Neuronal stem cell (in vitro differentiated cells): ENCODE measurements at regions not wholly inside any gene's neighbourhood (a gene's known extent, or its start where the extent isn't known, plus 50 kb on each side); places are given as distances from the start of the nearest gene placed in this dataset.

ENCODE experiments used
- DNase-seq: peaks from one replicate; pipeline ENCODE4 v3.0.0-alpha.2; 2013; ENCODE audit warnings: low spot score
- H2AFZ ChIP-seq: one replicate; pipeline ENCODE4 v1.6.1; 2013; ENCODE audit warnings: mild to moderate bottlenecking, low read length, inconsistent platforms
- H2AK5ac ChIP-seq: 2 replicates; pipeline ENCODE4 v1.6.1; 2013; ENCODE audit warnings: low read depth, mild to moderate bottlenecking, inconsistent platforms, low read length, moderate library complexity, mixed read lengths
- H2BK120ac ChIP-seq: 2 replicates; pipeline ENCODE4 v1.6.1; 2013; ENCODE audit warnings: low read depth, mild to moderate bottlenecking, inconsistent platforms, low read length, moderate library complexity, mixed read lengths
- H2BK12ac ChIP-seq: one replicate; pipeline ENCODE4 v1.6.1; 2013; ENCODE audit warnings: low read length, inconsistent platforms
- H2BK15ac ChIP-seq: 2 replicates; pipeline ENCODE4 v1.6.1; 2013; ENCODE audit warnings: mild to moderate bottlenecking, low read length, inconsistent platforms, mixed read lengths
- H2BK5ac ChIP-seq: one replicate; pipeline ENCODE4 v1.6.1; 2013; ENCODE audit warnings: inconsistent platforms, mild to moderate bottlenecking, low read length, moderate library complexity
- H3K14ac ChIP-seq: one replicate; pipeline ENCODE4 v1.6.1; 2013; ENCODE audit warnings: low read length, inconsistent platforms
- H3K18ac ChIP-seq: 2 replicates; pipeline ENCODE4 v1.6.1; 2013; ENCODE audit warnings: low read length, inconsistent platforms
- H3K23ac ChIP-seq: 2 replicates; pipeline ENCODE4 v1.6.1; 2013; ENCODE audit warnings: low read depth, mild to moderate bottlenecking, mixed read lengths, low read length, inconsistent platforms; ENCODE audit not compliant: poor library complexity
- H3K27ac ChIP-seq: replicated peaks from 3 replicates; pipeline ENCODE4 v1.5.1; 2013; ENCODE audit warnings: low read length, inconsistent platforms
- H3K27me3 ChIP-seq, 3 experiments: 2 replicates each; pipeline ENCODE4 v1.6.1; 2013; ENCODE audit warnings: low read length in 3 of 3, mild to moderate bottlenecking in 2 of 3, inconsistent platforms in 1 of 3, low read depth in 1 of 3, mixed read lengths in 1 of 3, moderate library complexity in 1 of 3; ENCODE audit not compliant: control insufficient read depth in 3 of 3, insufficient read depth in 3 of 3
- H3K36me3 ChIP-seq, 2 donors: replicated peaks in 1 of 2; 2 replicates each; pipeline ENCODE4 v1.6.1; 2013; ENCODE audit warnings: low read length in 2 of 2; ENCODE audit not compliant: control insufficient read depth in 2 of 2, insufficient read depth in 2 of 2
- H3K4ac ChIP-seq: 2 replicates; pipeline ENCODE4 v1.6.1; 2013; ENCODE audit warnings: inconsistent platforms, mild to moderate bottlenecking, low read length, moderate library complexity
- H3K4me1 ChIP-seq, 2 donors: 1 replicate in 1 of 2; 2 replicates in 1 of 2; pipeline ENCODE4 v1.6.1; 2013; ENCODE audit warnings: low read length in 2 of 2, low read depth in 1 of 2; ENCODE audit not compliant: control insufficient read depth in 2 of 2, insufficient read depth in 1 of 2
- H3K4me2 ChIP-seq: one replicate; pipeline ENCODE4 v1.6.1; 2013; ENCODE audit warnings: mild to moderate bottlenecking, low read length, inconsistent platforms; ENCODE audit not compliant: insufficient read depth, poor library complexity, severe bottlenecking
- H3K4me3 ChIP-seq, 2 donors: 2 replicates each; pipeline ENCODE4 v1.5.1; 2013; ENCODE audit warnings: low read length in 2 of 2, mild to moderate bottlenecking in 2 of 2, inconsistent platforms in 1 of 2, moderate library complexity in 1 of 2
- H3K79me1 ChIP-seq: one replicate; pipeline ENCODE4 v1.6.1; 2013; ENCODE audit warnings: low read depth, mild to moderate bottlenecking, inconsistent platforms, low read length, moderate library complexity
- H3K9ac ChIP-seq: one replicate; pipeline ENCODE4 v1.6.1; 2013; ENCODE audit warnings: mild to moderate bottlenecking, low read depth, low read length, inconsistent platforms; ENCODE audit not compliant: poor library complexity
- H3K9me3 ChIP-seq, 2 donors: replicated peaks in 1 of 2; 2 replicates each; pipeline versions ENCODE3 to v1.6.1; 2013; ENCODE audit warnings: low read length in 2 of 2, mild to moderate bottlenecking in 2 of 2, inconsistent platforms in 1 of 2, low read depth in 1 of 2, mixed read lengths in 1 of 2, moderate library complexity in 1 of 2; ENCODE audit not compliant: control insufficient read depth in 2 of 2, insufficient read depth in 1 of 2
- H4K8ac ChIP-seq: one replicate; pipeline ENCODE4 v1.6.1; 2013; ENCODE audit warnings: low read depth, mild to moderate bottlenecking, inconsistent platforms, low read length, moderate library complexity
- H4K91ac ChIP-seq: one replicate; pipeline ENCODE4 v1.6.1; 2013; ENCODE audit warnings: low read length, low read depth, mild to moderate bottlenecking, inconsistent platforms; ENCODE audit not compliant: poor library complexity
- WGBS, 2 donors: extraction: QIAGEN DNeasy Blood & Tissue Kit; methylation state at CpG; one replicate each; pipeline ENCODE4 v1.1.7; 2013; ENCODE audit warnings: missing lambda C conversion rate in 2 of 2, mixed read lengths in 1 of 2; ENCODE audit not compliant: insufficient read length in 2 of 2, insufficient replicate concordance in 1 of 2; ENCODE audit errors: extremely low coverage in 2 of 2; 5-methylcytosine and 5-hydroxymethylcytosine counted together

DNA sequence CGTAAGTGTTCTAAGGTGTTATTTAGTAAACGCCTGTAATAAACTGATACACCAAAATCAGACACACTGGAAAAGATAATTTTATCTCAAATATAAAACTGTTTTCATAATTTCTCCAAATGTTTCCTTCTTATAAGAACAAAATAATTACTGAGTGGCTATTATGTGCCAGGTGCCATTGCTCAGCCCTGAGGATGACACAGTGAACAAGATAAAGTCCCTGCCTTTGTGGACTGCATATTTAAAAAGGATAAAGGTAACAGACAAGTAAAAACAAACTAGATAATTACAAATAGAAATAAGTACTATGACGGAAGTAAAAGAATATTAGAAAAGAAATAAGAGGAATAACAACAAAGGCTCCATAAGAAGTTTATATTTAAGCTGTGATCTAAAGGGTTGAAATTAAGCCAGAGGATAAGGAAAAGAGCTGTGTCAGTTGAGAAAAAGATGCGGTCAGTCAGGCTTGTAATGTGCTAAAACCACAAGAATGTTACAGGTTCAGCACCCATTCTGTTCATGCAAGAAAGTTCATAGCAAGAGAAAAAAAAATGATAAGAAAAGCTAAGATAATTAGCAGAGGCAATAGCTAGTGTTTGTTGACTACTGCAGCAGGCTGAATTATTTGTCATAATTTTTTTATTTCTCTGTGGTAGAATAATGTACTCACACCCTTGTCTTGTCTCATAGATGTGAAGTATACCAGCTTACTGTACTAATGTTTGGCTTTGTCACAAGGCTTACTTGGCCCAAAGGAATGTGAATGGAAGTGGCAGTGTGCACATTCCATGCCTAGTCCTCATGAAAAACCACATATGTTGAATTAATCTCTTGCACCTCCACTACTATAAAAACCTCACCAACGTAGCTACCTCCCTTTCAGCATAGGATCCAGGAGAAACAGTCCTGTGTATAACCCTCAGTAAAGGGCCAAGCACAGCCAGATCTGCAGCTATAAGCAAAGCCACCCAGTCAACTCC lies 75.1 kb downstream of the CRPPA start:
- H2BK120ac ChIP-seq = no peak overlapping the region
- H3K4me1 ChIP-seq = peaks cover 0 to 12% of the 10 kb centered on the region in 2 donors
- no peak overlapping the region for H3K4me2 ChIP-seq
- WGBS, 2 donors = no CpG with 5 or more reads among the region's 5 CpGs
- H3K4ac ChIP-seq = no peak overlapping the region
- no peak overlapping the region for H3K23ac ChIP-seq
- H3K36me3 ChIP-seq = no peaks in the 10 kb centered on the region
- no peak overlapping the region for H4K8ac ChIP-seq
- no peak overlapping the region for H3K14ac ChIP-seq
- no peak overlapping the region for H2BK12ac ChIP-seq
- H3K9ac ChIP-seq = no peak overlapping the region
- H2BK15ac ChIP-seq = no peak overlapping the region
- no peak overlapping the region for H2AFZ ChIP-seq
- H3K27ac ChIP-seq = no peak overlapping the region
- no peaks in the 10 kb centered on the region for H3K9me3 ChIP-seq
- no peaks in the 10 kb centered on the region for H3K27me3 ChIP-seq
- no peak overlapping the region for H2BK5ac ChIP-seq
- no peak for DNase-seq
- H3K79me1 ChIP-seq = no peaks in the 10 kb centered on the region
- H3K18ac ChIP-seq = no peak overlapping the region
- no peak overlapping the region for H4K91ac ChIP-seq
- H2AK5ac ChIP-seq = no peak overlapping the region
- H3K4me3 ChIP-seq = no peak overlapping the region

GRCh38 chr7:16344927-16345326 lies 76.4 kb downstream of the CRPPA start:
- no peak overlapping the region for H3K4me2 ChIP-seq
- no peaks in the 10 kb centered on the region for H3K27me3 ChIP-seq
- H2BK12ac ChIP-seq = no peak overlapping the region
- no peak overlapping the region for H2AFZ ChIP-seq
- H2AK5ac ChIP-seq = no peak overlapping the region
- H3K79me1 ChIP-seq = no peaks in the 10 kb centered on the region
- no peak overlapping the region for H3K14ac ChIP-seq
- no peak for DNase-seq
- no peak overlapping the region for H3K18ac ChIP-seq
- H2BK120ac ChIP-seq = no peak overlapping the region
- H3K9me3 ChIP-seq = no peaks in the 10 kb centered on the region
- no peak overlapping the region for H2BK15ac ChIP-seq
- no peak overlapping the region for H3K27ac ChIP-seq
- no peak overlapping the region for H3K4me3 ChIP-seq
- H2BK5ac ChIP-seq = no peak overlapping the region
- H3K4ac ChIP-seq = no peak overlapping the region
- no CpG with 5 or more reads among the region's 1 CpG for WGBS, 2 donors
- H4K91ac ChIP-seq = no peak overlapping the region
- peaks cover 0 to 12% of the 10 kb centered on the region in 2 donors for H3K4me1 ChIP-seq
- no peak overlapping the region for H3K23ac ChIP-seq
- H3K36me3 ChIP-seq = no peaks in the 10 kb centered on the region
- no peak overlapping the region for H4K8ac ChIP-seq
- no peak overlapping the region for H3K9ac ChIP-seq

- H3K36me3 ChIP-seq = no peaks in the 10 kb centered on the region
- no peak overlapping the region for H2AK5ac ChIP-seq
- DNase-seq = no peak
- H3K14ac ChIP-seq = no peak overlapping the region
- H2BK15ac ChIP-seq = no peak overlapping the region
- no peak overlapping the region for H3K23ac ChIP-seq
- no peak overlapping the region for H3K4me2 ChIP-seq
- H2BK120ac ChIP-seq = no peak overlapping the region
- WGBS, 2 donors = no CpG with 5 or more reads among the region's 5 CpGs
- no peak overlapping the region for H4K91ac ChIP-seq
- no peak overlapping the region for H3K4me3 ChIP-seq
- no peak overlapping the region for H3K18ac ChIP-seq
- no peak overlapping the region for H3K4ac ChIP-seq
- no peaks in the 10 kb centered on the region for H3K9me3 ChIP-seq
- H2BK12ac ChIP-seq = no peak overlapping the region
- H3K27me3 ChIP-seq = no peaks in the 10 kb centered on the region
- H3K27ac ChIP-seq = no peak overlapping the region
- peaks cover 0 to 10% of the 10 kb centered on the region in 2 donors for H3K4me1 ChIP-seq
- H3K9ac ChIP-seq = no peak overlapping the region
- no peak overlapping the region for H2BK5ac ChIP-seq
- H4K8ac ChIP-seq = no peak overlapping the region
- no peak overlapping the region for H2AFZ ChIP-seq
- no peaks in the 10 kb centered on the region for H3K79me1 ChIP-seq
These were observed 77.7 kb downstream of the CRPPA start for GRCh38 chr7:16343612-16344011.

DNA sequence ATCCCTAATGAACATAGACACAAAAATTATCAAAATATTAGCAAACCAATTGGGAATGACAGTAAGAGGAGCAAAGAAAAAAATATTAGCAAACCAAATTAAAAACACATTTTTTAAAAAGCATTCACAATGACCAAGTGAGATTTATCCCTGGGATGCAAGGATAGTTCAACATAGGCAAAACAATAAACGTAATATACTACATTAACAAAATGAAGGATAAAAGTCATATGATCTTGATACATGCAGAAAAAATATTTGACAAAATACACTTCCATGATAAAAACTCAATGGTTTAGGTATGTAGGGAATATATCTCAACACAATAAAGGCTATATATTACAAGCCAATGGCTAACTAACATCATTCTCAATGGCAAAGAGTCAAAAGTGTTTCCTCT lies 83.3 kb downstream of the CRPPA start:
- H3K27me3 ChIP-seq = no peaks in the 10 kb centered on the region
- H2AFZ ChIP-seq = no peak overlapping the region
- no peak overlapping the region for H3K23ac ChIP-seq
- no peaks in the 10 kb centered on the region for H3K4me1 ChIP-seq
- H3K4me3 ChIP-seq = no peak overlapping the region
- no peak overlapping the region for H3K18ac ChIP-seq
- H3K9ac ChIP-seq = no peak overlapping the region
- H3K79me1 ChIP-seq = no peaks in the 10 kb centered on the region
- no peak overlapping the region for H2BK5ac ChIP-seq
- no peak overlapping the region for H4K91ac ChIP-seq
- DNase-seq = no peak
- H2BK120ac ChIP-seq = no peak overlapping the region
- H3K14ac ChIP-seq = no peak overlapping the region
- H2BK12ac ChIP-seq = no peak overlapping the region
- no peak overlapping the region for H2AK5ac ChIP-seq
- no peaks in the 10 kb centered on the region for H3K36me3 ChIP-seq
- H3K27ac ChIP-seq = no peak overlapping the region
- no peak overlapping the region for H3K4me2 ChIP-seq
- H3K9me3 ChIP-seq = no peaks in the 10 kb centered on the region
- no peak overlapping the region for H3K4ac ChIP-seq
- no CpG with 5 or more reads among the region's 1 CpG for WGBS, 2 donors
- no peak overlapping the region for H4K8ac ChIP-seq
- H2BK15ac ChIP-seq = no peak overlapping the region
